ENCODE measurements at regions not wholly inside any gene's neighbourhood (a gene's known extent, or its start where the extent isn't known, plus 50 kb on each side); places are given as distances from the start of the nearest gene placed in this dataset.
A peak's percentile ranks its signal among the peaks of the same experiment; 100 is the strongest.

DNA sequence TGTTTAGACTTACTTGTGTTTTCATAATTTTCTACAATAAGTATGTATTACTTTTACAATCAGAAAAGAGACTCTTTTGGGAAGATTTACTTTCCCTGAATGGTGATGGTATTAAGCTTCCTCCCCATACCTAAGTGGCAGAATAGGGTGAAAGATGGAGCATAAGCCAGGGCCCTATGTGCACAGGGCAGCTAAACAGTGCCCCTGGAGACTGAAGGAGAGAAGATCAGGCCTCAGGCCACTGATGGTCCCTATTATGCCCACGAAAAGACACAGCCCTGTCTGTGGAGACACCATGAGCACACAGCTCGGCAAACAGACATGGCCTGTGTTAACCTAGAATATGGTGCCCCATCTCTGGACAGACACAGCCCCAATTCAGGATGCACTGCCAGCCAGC lies 139.4 kb downstream of the OAT start:
- H2BK120ac ChIP-seq (ENCODE audit: low read depth, low read length, poor library complexity, severe bottlenecking) = no peak overlapping the region
- no peaks in the 10 kb centered on the region for H3K9me3 ChIP-seq (ENCODE audit: control insufficient read depth, low read depth, low read length)
- H3K4me1 ChIP-seq (ENCODE audit: insufficient read depth, low read length) = no peaks in the 10 kb centered on the region
- H3K14ac ChIP-seq (ENCODE audit: insufficient read depth, low read length) = no peak overlapping the region
- no peaks in the 10 kb centered on the region for H3K79me1 ChIP-seq (ENCODE audit: insufficient read depth, low read depth, low read length, poor library complexity, severe bottlenecking)
- H3K27ac ChIP-seq (ENCODE audit: insufficient read length, low read depth, low read length) = no peak overlapping the region
- H3K23me2 ChIP-seq (ENCODE audit: insufficient read length, low read depth, low read length, poor library complexity, severe bottlenecking) = no peaks in the 10 kb centered on the region
- Mint-ChIP-seq H3K9me3 (peaks cover 4 to 14% of the 10 kb centered on the region in 2 experiments; a peak in 4 of 5 replicates), H3K4me1 (no peaks in the 10 kb centered on the region), H3K27ac (no peak overlapping the region), H3K27me3 (ENCODE audit: low read depth) (peaks cover 12% of the 10 kb centered on the region), H3K36me3 (ENCODE audit: insufficient read depth in 1 of 3, low read depth in 3 of 3) (peaks cover 0 to 2% (median 0%) of the 10 kb centered on the region in 3 experiments; a peak in 2 of 7 replicates), H3K4me3 (no peak overlapping the region; a peak in 1 of 5 replicates)
- no peak for DNase-seq
- H4K5ac ChIP-seq (ENCODE audit: insufficient read length, low read depth, low read length) = no peak overlapping the region
- H2BK20ac ChIP-seq (ENCODE audit: low read depth, low read length, poor library complexity, severe bottlenecking) = no peak overlapping the region
- TF ChIP-seq, protein P1, sequence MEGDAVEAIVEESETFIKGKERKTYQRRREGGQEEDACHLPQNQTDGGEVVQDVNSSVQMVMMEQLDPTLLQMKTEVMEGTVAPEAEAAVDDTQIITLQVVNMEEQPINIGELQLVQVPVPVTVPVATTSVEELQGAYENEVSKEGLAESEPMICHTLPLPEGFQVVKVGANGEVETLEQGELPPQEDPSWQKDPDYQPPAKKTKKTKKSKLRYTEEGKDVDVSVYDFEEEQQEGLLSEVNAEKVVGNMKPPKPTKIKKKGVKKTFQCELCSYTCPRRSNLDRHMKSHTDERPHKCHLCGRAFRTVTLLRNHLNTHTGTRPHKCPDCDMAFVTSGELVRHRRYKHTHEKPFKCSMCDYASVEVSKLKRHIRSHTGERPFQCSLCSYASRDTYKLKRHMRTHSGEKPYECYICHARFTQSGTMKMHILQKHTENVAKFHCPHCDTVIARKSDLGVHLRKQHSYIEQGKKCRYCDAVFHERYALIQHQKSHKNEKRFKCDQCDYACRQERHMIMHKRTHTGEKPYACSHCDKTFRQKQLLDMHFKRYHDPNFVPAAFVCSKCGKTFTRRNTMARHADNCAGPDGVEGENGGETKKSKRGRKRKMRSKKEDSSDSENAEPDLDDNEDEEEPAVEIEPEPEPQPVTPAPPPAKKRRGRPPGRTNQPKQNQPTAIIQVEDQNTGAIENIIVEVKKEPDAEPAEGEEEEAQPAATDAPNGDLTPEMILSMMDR (conservative IDR thresholded peaks at IDR 0.05) = peak; percentile 30; the same call in 2 of the 3 replicates
- no peak overlapping the region for H2BK12ac ChIP-seq (ENCODE audit: insufficient read length, low read depth, low read length)
- H4K20me1 ChIP-seq (ENCODE audit: control insufficient read depth, insufficient read depth, insufficient read length) = no peaks in the 10 kb centered on the region
- H3K56ac ChIP-seq (ENCODE audit: insufficient read length, low read depth, low read length) = no peak overlapping the region
- no peak overlapping the region for H3K18ac ChIP-seq (ENCODE audit: insufficient read length, low read depth, low read length)
- no CpG with 5 or more reads among the region's 2 CpGs for WGBS (ENCODE audit: extremely low coverage, insufficient read length, low lambda C conversion rate)
- no peak overlapping the region for H4K8ac ChIP-seq (replicated peaks; ENCODE audit: insufficient read length, low read depth, low read length)
- H2BK5ac ChIP-seq (ENCODE audit: insufficient read length, low read length) = no peak overlapping the region
- H3K23ac ChIP-seq (ENCODE audit: insufficient read length, low read depth, low read length) = no peak overlapping the region
- H3K4ac ChIP-seq (ENCODE audit: low read depth, low read length) = no peak overlapping the region
- no peak overlapping the region for H3T11ph ChIP-seq (ENCODE audit: low read length)
- H3K4me2 ChIP-seq (ENCODE audit: insufficient read depth, insufficient read length, low read length) = no peak overlapping the region
- H2AK5ac ChIP-seq (ENCODE audit: insufficient read length, low read length) = no peak overlapping the region
- H4K91ac ChIP-seq (ENCODE audit: insufficient read length, low read depth, low read length) = no peak overlapping the region
- no peak overlapping the region for H2AFZ ChIP-seq (ENCODE audit: low read length)
- no peak overlapping the region for H2BK15ac ChIP-seq (ENCODE audit: low read depth, low read length)
- H3K79me2 ChIP-seq (ENCODE audit: insufficient read depth, low read length) = no peaks in the 10 kb centered on the region
- H3K27me3 ChIP-seq (ENCODE audit: insufficient read depth, low read length) = no peaks in the 10 kb centered on the region
- no peak overlapping the region for H3K9ac ChIP-seq (ENCODE audit: extremely low read depth, insufficient read length, low read length)
